ENCODE measurements at regions not wholly inside any gene's neighbourhood (a gene's known extent, or its start where the extent isn't known, plus 50 kb on each side); places are given as distances from the start of the nearest gene placed in this dataset.

- TF ChIP-seq EZH2 (IDR thresholded peaks at IDR 0.05; ENCODE audit: borderline replicate concordance, low read depth, low read length, poor library complexity, severe bottlenecking): no peak
- TF ChIP-seq CTCF (conservative IDR thresholded peaks at IDR 0.05; ENCODE audit: low read depth, low read length): no peak
- H3K27ac ChIP-seq (ENCODE audit: low read depth, low read length, poor library complexity, severe bottlenecking): no peak overlapping the region
- DNase-seq (ENCODE audit: low spot score): no peak
- no peaks in the 10 kb centered on the region for H3K36me3 ChIP-seq (ENCODE audit: insufficient read depth, low read length, poor library complexity, severe bottlenecking)
- no TSS peak for BruUV-seq (replicated peaks)
- CTCF ChIA-PET: no interaction called here
- intact Hi-C loops (cut with micrococcal nuclease; ENCODE audit: unreplicated experiment): no loop called here
- H3K4me3 ChIP-seq (ENCODE audit: low read depth, low read length, poor library complexity, severe bottlenecking): no peak overlapping the region
- H3K27me3 ChIP-seq (replicated peaks; ENCODE audit: insufficient read depth, low read depth, low read length, poor library complexity): peaks cover 51% of the 10 kb centered on the region
- POLR2A ChIA-PET (ENCODE audit: low non-redundant PET): no interaction called here
- H3K4me1 ChIP-seq (ENCODE audit: insufficient read depth, low read length, poor library complexity, severe bottlenecking): no peaks in the 10 kb centered on the region
- no peaks in the 10 kb centered on the region for H3K9me3 ChIP-seq (ENCODE audit: low read depth, low read length, poor library complexity, severe bottlenecking)
These were observed 189.3 kb upstream of the G2E3 start for GRCh38 chr14:30369502-30370180.

GRCh38 chr14:30373053-30373452 lies 185.9 kb upstream of the G2E3 start:
- Histone ChIP-seq H3K9me3 (ENCODE audit: low read depth, low read length, poor library complexity, severe bottlenecking) (no peaks in the 10 kb centered on the region), H3K4me3 (ENCODE audit: low read depth, low read length, poor library complexity, severe bottlenecking) (no peak overlapping the region), H3K4me1 (ENCODE audit: insufficient read depth, low read length, poor library complexity, severe bottlenecking) (no peaks in the 10 kb centered on the region), H3K27ac (ENCODE audit: low read depth, low read length, poor library complexity, severe bottlenecking) (no peak overlapping the region), H3K27me3 (replicated peaks; ENCODE audit: insufficient read depth, low read depth, low read length, poor library complexity) (peaks cover 83% of the 10 kb centered on the region), H3K36me3 (ENCODE audit: insufficient read depth, low read length, poor library complexity, severe bottlenecking) (no peaks in the 10 kb centered on the region)
- no peak for DNase-seq (ENCODE audit: low spot score)
- ChIA-PET POLR2A (ENCODE audit: low non-redundant PET) (no interaction called here), CTCF (no interaction called here)
- no TSS peak for BruUV-seq (replicated peaks)
- TF ChIP-seq CTCF (conservative IDR thresholded peaks at IDR 0.05; ENCODE audit: low read depth, low read length) (no peak), EZH2 (IDR thresholded peaks at IDR 0.05; ENCODE audit: borderline replicate concordance, low read depth, low read length, poor library complexity, severe bottlenecking) (no peak)
- intact Hi-C loops (cut with micrococcal nuclease; ENCODE audit: unreplicated experiment): no loop called here

- no peak for TF ChIP-seq CTCF (conservative IDR thresholded peaks at IDR 0.05; ENCODE audit: low read depth, low read length)
- no peak for TF ChIP-seq EZH2 (IDR thresholded peaks at IDR 0.05; ENCODE audit: borderline replicate concordance, low read depth, low read length, poor library complexity, severe bottlenecking)
- CTCF ChIA-PET: no interaction called here
- no TSS peak for BruUV-seq (replicated peaks)
- Histone ChIP-seq H3K4me1 (ENCODE audit: insufficient read depth, low read length, poor library complexity, severe bottlenecking) (no peaks in the 10 kb centered on the region), H3K9me3 (ENCODE audit: low read depth, low read length, poor library complexity, severe bottlenecking) (no peaks in the 10 kb centered on the region), H3K27ac (ENCODE audit: low read depth, low read length, poor library complexity, severe bottlenecking) (no peak overlapping the region), H3K27me3 (replicated peaks; ENCODE audit: insufficient read depth, low read depth, low read length, poor library complexity) (peaks cover 87% of the 10 kb centered on the region), H3K36me3 (ENCODE audit: insufficient read depth, low read length, poor library complexity, severe bottlenecking) (no peaks in the 10 kb centered on the region), H3K4me3 (ENCODE audit: low read depth, low read length, poor library complexity, severe bottlenecking) (no peak overlapping the region)
- intact Hi-C loops (cut with micrococcal nuclease; ENCODE audit: unreplicated experiment): no loop called here
- POLR2A ChIA-PET (ENCODE audit: low non-redundant PET): no interaction called here
- no peak for DNase-seq (ENCODE audit: low spot score)
These were observed 185.4 kb upstream of the G2E3 start for GRCh38 chr14:30373526-30373925.
